ENCODE measurements at regions not wholly inside any gene's neighbourhood (a gene's known extent, or its start where the extent isn't known, plus 50 kb on each side); places are given as distances from the start of the nearest gene placed in this dataset.

DNA sequence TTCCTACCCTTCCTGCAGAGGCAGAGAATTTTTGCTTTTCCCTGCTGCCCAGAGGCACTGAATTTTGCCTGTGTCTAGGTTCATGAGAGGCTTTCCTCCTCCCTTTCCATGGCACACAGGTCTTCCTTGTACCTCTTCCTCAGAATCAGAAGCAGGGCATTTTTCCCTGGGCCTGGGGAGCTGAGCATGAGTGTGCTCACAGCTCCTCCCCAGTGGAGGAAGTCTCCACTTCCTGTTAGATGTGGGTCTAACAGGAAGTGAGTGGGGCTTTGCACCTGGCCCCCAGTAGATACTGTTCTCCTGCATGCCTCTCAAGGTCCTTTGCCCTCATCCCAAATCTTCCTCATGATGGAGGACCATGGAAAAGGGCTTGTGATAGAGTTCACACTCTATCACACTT, 297.2 kb upstream of the FIGN start:
- Histone ChIP-seq H3K9ac (replicated peaks in 1 of 4; ENCODE audit: extremely low read depth in 1 of 4, low read depth in 3 of 4, low read length in 3 of 4) (no peak overlapping the region), H2BK120ac (replicated peaks; ENCODE audit: low read depth, low read length) (no peak overlapping the region), H2BK20ac (ENCODE audit: low read length) (no peak overlapping the region), H3K4me1 (replicated peaks in 1 of 4; ENCODE audit: control insufficient read depth in 3 of 4, insufficient read depth in 4 of 4, low read length in 3 of 4) (peaks cover 0 to 2% (median 0%) of the 10 kb centered on the region in 4 experiments; a peak in 2 of 7 replicates), H4K5ac (ENCODE audit: insufficient read length, low read depth, low read length) (no peak overlapping the region), H4K91ac (replicated peaks; ENCODE audit: insufficient read length, low read length) (no peak overlapping the region), H3K4me3 (ENCODE audit: extremely low read depth in 1 of 4, insufficient read depth in 2 of 4, low read depth in 3 of 4, low read length in 4 of 4) (no peak overlapping the region), H3K23ac (ENCODE audit: insufficient read length) (no peak overlapping the region), H3K27ac (ENCODE audit: low read depth, low read length) (no peak overlapping the region), H3K4me2 (ENCODE audit: insufficient read depth in 1 of 2, low read depth in 2 of 2, low read length in 2 of 2) (no peak overlapping the region), H2BK15ac (ENCODE audit: low read length) (no peak overlapping the region), H3K9me3 (ENCODE audit: insufficient read depth in 2 of 2, low read depth in 1 of 2, low read length in 1 of 2) (no peaks in the 10 kb centered on the region), H3K79me1 (ENCODE audit: low read depth, low read length) (no peaks in the 10 kb centered on the region), H3K4ac (replicated peaks; ENCODE audit: insufficient read length, low read depth, low read length) (no peak overlapping the region), H3K23me2 (ENCODE audit: low read depth, low read length) (no peaks in the 10 kb centered on the region), H2AK5ac (ENCODE audit: low read depth, low read length) (no peak overlapping the region), H3K18ac (ENCODE audit: extremely low read depth, low read length) (0 out of 2 replicates have a peak overlapping the region, but pooled peaks have one; percentile 19), H2BK12ac (ENCODE audit: low read depth, low read length) (peak overlapping the region; percentile 28; the same call in 1 of the 2 replicates), H3K56ac (replicated peaks; ENCODE audit: insufficient read length, low read depth, low read length) (no peak overlapping the region), H3K79me2 (ENCODE audit: control insufficient read depth in 1 of 2, insufficient read depth in 2 of 2, low read length in 2 of 2) (no peaks in the 10 kb centered on the region), H4K8ac (ENCODE audit: extremely low read depth, insufficient read depth, low read length) (no peak overlapping the region), H3K36me3 (ENCODE audit: control insufficient read depth in 2 of 4, insufficient read depth in 4 of 4, low read length in 3 of 4) (no peaks in the 10 kb centered on the region), H3K14ac (ENCODE audit: insufficient read length) (no peak overlapping the region), H2BK5ac (ENCODE audit: low read depth, low read length) (no peak overlapping the region), H4K20me1 (replicated peaks in 1 of 2; ENCODE audit: control insufficient read depth in 1 of 2, insufficient read depth in 2 of 2, low read length in 2 of 2) (no peaks in the 10 kb centered on the region), H2AFZ (ENCODE audit: low read length) (peak overlapping the region; percentile 97), H3K27me3 (replicated peaks in 1 of 4; ENCODE audit: control insufficient read depth in 3 of 4, extremely low read depth in 1 of 4, insufficient read depth in 3 of 4, low read length in 3 of 4) (no peaks in the 10 kb centered on the region)
- ChIA-PET POLR2A (ENCODE audit: partially characterized antibody) (no interaction called here), CTCF (ENCODE audit: partially characterized antibody) (no interaction called here)
- DNase-seq (ENCODE audit: low read depth in 1 of 2, low spot score in 2 of 2) (no peak), FAIRE-seq (no peak)
- no peak for TF ChIP-seq YY1 (IDR thresholded peaks at IDR 0.05; ENCODE audit: low read depth, low read length)
- TF ChIP-seq TBP (IDR thresholded peaks at IDR 0.05; ENCODE audit: low read depth, low read length): no peak
- no peak for TF ChIP-seq CREB1 (IDR thresholded peaks at IDR 0.05)
- no peak for TF ChIP-seq PHF8 (conservative IDR thresholded peaks at IDR 0.05; ENCODE audit: low read depth, low read length)
- no peak for TF ChIP-seq RBBP5 (IDR thresholded peaks at IDR 0.05; ENCODE audit: borderline replicate concordance, low read depth, low read length)
- no peak for TF ChIP-seq CBX5 (IDR thresholded peaks at IDR 0.05; ENCODE audit: low read depth, low read length)
- no peak for TF ChIP-seq SP1 (IDR thresholded peaks at IDR 0.05; ENCODE audit: low read depth, low read length)
- no peak for TF ChIP-seq NRF1 (IDR thresholded peaks at IDR 0.05; ENCODE audit: low read depth, low read length)
- no peak for TF ChIP-seq RNF2 (IDR thresholded peaks at IDR 0.05; ENCODE audit: borderline replicate concordance, low read depth, low read length, missing control alignments, poor library complexity, severe bottlenecking)
- TF ChIP-seq, protein P1, sequence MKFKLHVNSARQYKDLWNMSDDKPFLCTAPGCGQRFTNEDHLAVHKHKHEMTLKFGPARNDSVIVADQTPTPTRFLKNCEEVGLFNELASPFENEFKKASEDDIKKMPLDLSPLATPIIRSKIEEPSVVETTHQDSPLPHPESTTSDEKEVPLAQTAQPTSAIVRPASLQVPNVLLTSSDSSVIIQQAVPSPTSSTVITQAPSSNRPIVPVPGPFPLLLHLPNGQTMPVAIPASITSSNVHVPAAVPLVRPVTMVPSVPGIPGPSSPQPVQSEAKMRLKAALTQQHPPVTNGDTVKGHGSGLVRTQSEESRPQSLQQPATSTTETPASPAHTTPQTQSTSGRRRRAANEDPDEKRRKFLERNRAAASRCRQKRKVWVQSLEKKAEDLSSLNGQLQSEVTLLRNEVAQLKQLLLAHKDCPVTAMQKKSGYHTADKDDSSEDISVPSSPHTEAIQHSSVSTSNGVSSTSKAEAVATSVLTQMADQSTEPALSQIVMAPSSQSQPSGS (IDR thresholded peaks at IDR 0.05; ENCODE audit: low read length): no peak
- TF ChIP-seq BACH1 (IDR thresholded peaks at IDR 0.05; ENCODE audit: low read length): no peak

Data from H1 (cell line).